ENCODE measurements at regions not wholly inside any gene's neighbourhood (a gene's known extent, or its start where the extent isn't known, plus 50 kb on each side); places are given as distances from the start of the nearest gene placed in this dataset.
"Not testable (repeated sequence)": the region's sequence is repeated elsewhere in the genome, so short reads cannot be mapped to it uniquely, and the experiment has no call there.

- DNase-seq (ENCODE audit: low read depth in 2 of 2), result no peak
Observed at GRCh38 chr15:96896766-96897165, 566.3 kb downstream of the NR2F2 start.

GRCh38 chr15:96914081-96914480, 583.6 kb downstream of the NR2F2 start:
- DNase-seq (ENCODE audit: low read depth in 2 of 2), result no peak

- no peak for DNase-seq (ENCODE audit: low read depth in 2 of 2)
Observed at GRCh38 chr15:96916750-96917149, 586.2 kb downstream of the NR2F2 start.

- no peak for DNase-seq (ENCODE audit: low read depth in 2 of 2)
Observed at GRCh38 chr15:96924570-96924969, 594.1 kb downstream of the NR2F2 start.

- no peak for DNase-seq (ENCODE audit: low read depth in 2 of 2)
Observed at GRCh38 chr15:96947296-96948229, 617.1 kb downstream of the NR2F2 start.

GRCh38 chr15:96948981-96949380, 618.5 kb downstream of the NR2F2 start:
- no peak for DNase-seq (ENCODE audit: low read depth in 2 of 2)

- no peak for DNase-seq (ENCODE audit: low read depth in 2 of 2)
Observed at GRCh38 chr15:96958721-96959120, 628.2 kb downstream of the NR2F2 start.

GRCh38 chr15:96959501-96959900, 629.0 kb downstream of the NR2F2 start:
- no peak for DNase-seq (ENCODE audit: low read depth in 2 of 2)

GRCh38 chr15:96960711-96961480, 630.4 kb downstream of the NR2F2 start:
- no peak for DNase-seq (ENCODE audit: low read depth in 2 of 2)

- DNase-seq (ENCODE audit: low read depth in 2 of 2), result no peak
Observed at GRCh38 chr15:96966554-96966953, 636.1 kb downstream of the NR2F2 start.

- no peak for DNase-seq (ENCODE audit: low read depth in 2 of 2)
Observed at GRCh38 chr15:96969732-96970710, 639.5 kb downstream of the NR2F2 start.

GRCh38 chr15:96972201-96972600, 641.7 kb downstream of the NR2F2 start:
- no peak for DNase-seq (ENCODE audit: low read depth in 2 of 2)

GRCh38 chr15:96974761-96975160, 644.3 kb downstream of the NR2F2 start:
- DNase-seq (ENCODE audit: low read depth in 2 of 2), result no peak

GRCh38 chr15:96977886-96978285, 647.4 kb downstream of the NR2F2 start:
- no peak for DNase-seq (ENCODE audit: low read depth in 2 of 2)

GRCh38 chr15:96978937-96979473, 648.5 kb downstream of the NR2F2 start:
- no peak for DNase-seq (ENCODE audit: low read depth in 2 of 2)

GRCh38 chr15:96984121-96984671, 653.7 kb downstream of the NR2F2 start:
- not testable (repeated sequence) for DNase-seq (ENCODE audit: low read depth in 2 of 2)

GRCh38 chr15:96992817-96993216, 662.3 kb downstream of the NR2F2 start:
- DNase-seq (ENCODE audit: low read depth in 2 of 2), result no peak

- no peak for DNase-seq (ENCODE audit: low read depth in 2 of 2)
Observed at GRCh38 chr15:96997538-96997937, 667.0 kb downstream of the NR2F2 start.

- no peak for DNase-seq (ENCODE audit: low read depth in 2 of 2)
Observed at GRCh38 chr15:97009031-97009431, 678.5 kb downstream of the NR2F2 start.

- no peak for DNase-seq (ENCODE audit: low read depth in 2 of 2)
Observed at GRCh38 chr15:97012986-97013385, 682.5 kb downstream of the NR2F2 start.

GRCh38 chr15:97013491-97013890, 683.0 kb downstream of the NR2F2 start:
- no peak for DNase-seq (ENCODE audit: low read depth in 2 of 2)
